ENCODE measurements at regions not wholly inside any gene's neighbourhood (a gene's known extent, or its start where the extent isn't known, plus 50 kb on each side); places are given as distances from the start of the nearest gene placed in this dataset.

DNA sequence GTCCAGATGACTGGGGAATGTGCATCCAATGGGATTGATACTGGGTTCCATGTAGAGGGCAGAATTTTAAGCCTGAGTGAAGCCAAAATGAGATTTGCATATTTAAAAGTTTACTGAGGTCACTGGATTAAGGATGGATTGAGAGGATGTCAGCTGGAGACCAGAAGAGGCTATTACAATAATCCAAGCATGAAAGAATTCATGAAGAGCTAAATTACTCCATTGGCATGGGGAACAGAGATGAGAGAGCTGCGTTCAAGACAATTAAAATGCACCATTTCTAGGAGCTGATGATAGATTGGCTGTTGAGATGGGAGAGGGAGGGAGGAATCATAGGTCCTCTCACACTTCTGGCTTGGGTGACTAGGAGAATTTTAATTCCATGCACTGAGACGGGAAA, 158.5 kb downstream of the JCAD start:
- peaks cover 0 to 10% (median 1%) of the 10 kb centered on the region in 12 donors for H3K4me1 ChIP-seq
- peaks cover 0 to 6% (median 0%) of the 10 kb centered on the region in 12 donors for H3K9me3 ChIP-seq
- DNase-seq = no peak
- intact Hi-C loops (cut with DNase I) = no loop called here
- TF ChIP-seq POLR2A (IDR thresholded peaks at IDR 0.05) (no peak), CTCF (IDR thresholded peaks at IDR 0.05) (no peak)
- no peak for ATAC-seq
- no peak overlapping the region for H3K4me3 ChIP-seq
- 58 to 70% (median 61%) methylated on average over 2 of the region's 2 CpGs for WGBS, 4 donors
- H3K36me3 ChIP-seq = no peaks in the 10 kb centered on the region
- no peaks in the 10 kb centered on the region for H3K27me3 ChIP-seq
- peak overlapping the region in 1 of 12 donors; percentile 53 for H3K27ac ChIP-seq

DNA sequence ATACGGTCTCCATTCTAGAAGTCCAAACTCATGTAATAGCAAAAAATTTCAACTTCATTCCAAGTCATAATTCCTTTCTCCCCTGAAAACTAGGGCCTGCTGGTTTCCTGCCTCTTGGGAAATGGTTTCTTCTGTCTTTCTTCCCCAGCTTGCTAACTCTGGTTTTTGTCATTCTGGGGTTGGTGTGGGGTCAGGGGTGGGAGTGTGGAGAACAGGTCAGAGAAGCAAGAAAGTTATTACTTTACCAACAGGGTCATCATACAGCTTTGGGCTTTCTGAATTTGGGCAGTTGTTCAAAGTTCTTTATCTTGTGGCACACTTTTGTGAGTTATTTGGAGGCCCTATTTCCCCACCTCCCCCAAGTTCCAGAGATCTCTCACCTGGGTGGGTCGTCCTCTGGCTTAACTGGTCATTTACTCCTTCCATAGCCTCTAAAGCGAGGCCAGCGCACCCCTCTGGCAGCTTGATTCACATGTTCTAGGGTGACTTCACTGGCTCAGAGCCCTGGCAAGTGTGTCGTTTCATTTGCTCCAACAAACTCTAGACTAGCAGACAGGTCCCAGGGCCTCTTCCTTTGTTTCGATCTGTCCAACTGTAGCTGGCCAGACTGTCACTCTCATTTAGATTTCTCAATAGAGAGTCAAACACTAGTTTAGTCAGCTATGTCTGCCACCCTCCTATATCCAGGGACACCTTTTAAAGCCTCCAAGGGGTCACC, 161.2 kb downstream of the JCAD start:
- H3K36me3 ChIP-seq = no peaks in the 10 kb centered on the region
- DNase-seq (no peak), ATAC-seq (no peak)
- H3K27me3 ChIP-seq = no peaks in the 10 kb centered on the region
- H3K27ac ChIP-seq = no peak overlapping the region
- intact Hi-C loops (cut with DNase I) = no loop called here
- peaks cover 0 to 19% (median 7%) of the 10 kb centered on the region in 12 donors for H3K4me1 ChIP-seq
- H3K9me3 ChIP-seq = peaks cover 0 to 13% (median 0%) of the 10 kb centered on the region in 12 donors
- H3K4me3 ChIP-seq = no peak overlapping the region
- TF ChIP-seq POLR2A (IDR thresholded peaks at IDR 0.05) = no peak
- TF ChIP-seq CTCF (IDR thresholded peaks at IDR 0.05) = no peak
- WGBS, 4 donors = 80 to 86% (median 85%) methylated on average over 6 of the region's 6 CpGs

- H3K27ac ChIP-seq = no peak overlapping the region
- H3K4me3 ChIP-seq = no peak overlapping the region
- DNase-seq (no peak), ATAC-seq (no peak)
- intact Hi-C loops (cut with DNase I) = no loop called here
- 86 to 90% (median 89%) methylated on average over 3 of the region's 3 CpGs for WGBS, 4 donors
- no peaks in the 10 kb centered on the region for H3K36me3 ChIP-seq
- H3K4me1 ChIP-seq = peaks cover 0 to 19% (median 7%) of the 10 kb centered on the region in 12 donors
- TF ChIP-seq POLR2A (IDR thresholded peaks at IDR 0.05) = no peak
- no peak for TF ChIP-seq CTCF (IDR thresholded peaks at IDR 0.05)
- H3K9me3 ChIP-seq = peaks cover 0 to 13% (median 0%) of the 10 kb centered on the region in 12 donors
- H3K27me3 ChIP-seq = no peaks in the 10 kb centered on the region
Observed at GRCh38 chr10:29897430-29897829, 162.0 kb downstream of the JCAD start.

DNA sequence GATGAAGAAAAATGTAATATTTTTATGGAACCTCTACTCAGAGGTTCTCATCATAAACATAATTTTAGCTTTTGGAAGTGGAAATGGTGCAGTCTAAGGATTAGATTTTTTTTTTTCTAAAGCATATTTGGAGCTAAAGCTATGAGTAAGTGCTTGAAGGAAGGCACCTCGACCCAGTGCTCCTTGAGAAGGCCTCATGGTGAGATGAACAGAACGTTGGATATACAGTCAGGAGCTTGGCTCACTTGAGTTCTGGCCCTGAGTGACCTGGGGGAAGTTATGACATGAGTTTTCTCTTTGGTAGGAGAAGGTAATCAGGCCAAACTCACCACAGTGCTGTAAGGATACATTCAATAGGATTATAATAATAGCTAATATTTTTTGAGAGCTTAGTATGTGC, 163.3 kb downstream of the JCAD start:
- WGBS, 4 donors = 32 to 54% (median 33%) methylated on average over 2 of the region's 2 CpGs
- H3K27me3 ChIP-seq = no peaks in the 10 kb centered on the region
- peaks cover 0 to 13% (median 0%) of the 10 kb centered on the region in 12 donors for H3K9me3 ChIP-seq
- DNase-seq (no peak), ATAC-seq (peak in 2 of 4 donors; percentile 19 to 45)
- intact Hi-C loops (cut with DNase I) = no loop called here
- H3K4me1 ChIP-seq = peaks cover 0 to 19% (median 7%) of the 10 kb centered on the region in 12 donors
- peak overlapping the region in 11 of 12 donors; percentile 11 to 80 (median 56) for H3K27ac ChIP-seq
- no peaks in the 10 kb centered on the region for H3K36me3 ChIP-seq
- TF ChIP-seq CTCF (IDR thresholded peaks at IDR 0.05) (no peak), POLR2A (IDR thresholded peaks at IDR 0.05) (no peak)
- H3K4me3 ChIP-seq = no peak overlapping the region
